Upper lobe of left lung (tissue), 4 donors: ENCODE measurements at regions not wholly inside any gene's neighbourhood (a gene's known extent, or its start where the extent isn't known, plus 50 kb on each side); places are given as distances from the start of the nearest gene placed in this dataset.

Experiments used
- CTCF ChIP-seq, 6 experiments: fragments of 450-650 bp in 4 of 6; fragments of 200-600 bp in 2 of 6; sonication (generic) in 2 of 6; IDR thresholded peaks; one replicate each; pipeline ENCODE4 v1.5.1; 2016 to 2019; ENCODE audit warnings: antibody characterized with exemption in 6 of 6
- EP300 ChIP-seq, 4 donors: sonication (generic); formaldehyde crosslinking; IDR thresholded peaks; one replicate each; pipeline ENCODE4 v1.5.1; 2017; ENCODE audit warnings: antibody characterized with exemption in 4 of 4, control low read depth in 2 of 4
- POLR2A ChIP-seq, 4 donors: fragments of 450-650 bp; IDR thresholded peaks; one replicate each; pipeline ENCODE4 v1.5.1; 2016 to 2017; ENCODE audit warnings: antibody characterized with exemption in 4 of 4, mild to moderate bottlenecking in 2 of 4
- POLR2AphosphoS5 ChIP-seq, 2 donors: sonication (generic); formaldehyde crosslinking; IDR thresholded peaks; one replicate each; pipeline ENCODE4 v1.5.1; 2017; ENCODE audit warnings: antibody characterized with exemption in 2 of 2

- TF ChIP-seq POLR2A (IDR thresholded peaks at IDR 0.05) (no peak), CTCF (IDR thresholded peaks at IDR 0.05) (no peak), EP300 (IDR thresholded peaks at IDR 0.05) (no peak), POLR2AphosphoS5 (IDR thresholded peaks at IDR 0.05) (no peak)
These were observed 350.6 kb downstream of the RND3 start for GRCh38 chr2:150136893-150137292.
